Lower lobe of right lung (tissue), 2 donors: ENCODE measurements at regions not wholly inside any gene's neighbourhood (a gene's known extent, or its start where the extent isn't known, plus 50 kb on each side); places are given as distances from the start of the nearest gene placed in this dataset.

Experiments
- ATAC-seq, 2 donors: fragments of 200-7000 bp; cut with Tn5 transposase; one replicate each; pipeline ENCODE4 v1.9.1; 2020 to 2022; ENCODE audit warnings: mild to moderate bottlenecking in 2 of 2, moderate library complexity in 2 of 2
- DNase-seq: peaks from one replicate; pipeline ENCODE4 v3.0.0-alpha.2; 2020
- H3K27ac ChIP-seq: fragments of 200-600 bp; one replicate; pipeline ENCODE4 v1.8.0; 2022
- H3K27me3 ChIP-seq: fragments of 200-600 bp; one replicate; pipeline ENCODE4 v1.8.0; 2022; ENCODE audit warnings: low read depth
- H3K36me3 ChIP-seq: fragments of 200-600 bp; one replicate; pipeline ENCODE4 v1.8.0; 2022; ENCODE audit warnings: mild to moderate bottlenecking
- H3K4me1 ChIP-seq: fragments of 200-600 bp; one replicate; pipeline ENCODE4 v1.8.0; 2022
- H3K4me3 ChIP-seq: fragments of 200-600 bp; one replicate; pipeline ENCODE4 v1.8.0; 2022; ENCODE audit warnings: mild to moderate bottlenecking
- H3K9me3 ChIP-seq: fragments of 200-600 bp; one replicate; pipeline ENCODE4 v1.8.0; 2022
- intact Hi-C: fragments of 100-400 bp; cut with DNase I; formaldehyde crosslinking; loops from one replicate; pipeline ENCODE4 v1.11.0; 2022
- TF ChIP-seq, protein P1 (sequence below): fragments of 200-600 bp; IDR thresholded peaks from one replicate; pipeline ENCODE4 v1.8.0; 2022; ENCODE audit warnings: antibody characterized with exemption, mild to moderate bottlenecking
- donor health status: DM: no; HTN: yes; CAD: no; lungs with severe emphysema.

DNA sequence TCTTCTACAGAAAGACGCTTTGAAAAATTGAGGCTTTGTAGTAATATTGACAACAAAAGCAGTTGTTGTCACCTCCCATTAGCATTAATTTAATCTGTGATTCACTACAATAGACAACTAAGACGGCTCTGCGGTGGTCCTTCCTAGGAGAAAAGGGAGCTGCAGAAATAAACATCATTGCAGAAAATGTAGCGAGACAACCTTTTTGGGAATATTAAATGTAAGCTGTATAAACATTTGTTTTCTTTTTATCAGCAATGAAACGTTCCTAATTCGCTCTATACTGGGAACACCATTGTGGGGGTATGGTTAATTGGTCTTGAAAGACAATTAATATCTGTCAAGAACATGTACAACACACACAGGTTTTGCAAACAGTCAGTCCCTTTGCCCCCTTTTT is 583.3 kb upstream of the TENM3 start:
- Histone ChIP-seq H3K4me3 (no peak overlapping the region), H3K27me3 (no peaks in the 10 kb centered on the region), H3K27ac (no peak overlapping the region), H3K9me3 (no peaks in the 10 kb centered on the region), H3K36me3 (no peaks in the 10 kb centered on the region), H3K4me1 (no peaks in the 10 kb centered on the region)
- intact Hi-C loops: no loop called here
- TF ChIP-seq, protein P1, sequence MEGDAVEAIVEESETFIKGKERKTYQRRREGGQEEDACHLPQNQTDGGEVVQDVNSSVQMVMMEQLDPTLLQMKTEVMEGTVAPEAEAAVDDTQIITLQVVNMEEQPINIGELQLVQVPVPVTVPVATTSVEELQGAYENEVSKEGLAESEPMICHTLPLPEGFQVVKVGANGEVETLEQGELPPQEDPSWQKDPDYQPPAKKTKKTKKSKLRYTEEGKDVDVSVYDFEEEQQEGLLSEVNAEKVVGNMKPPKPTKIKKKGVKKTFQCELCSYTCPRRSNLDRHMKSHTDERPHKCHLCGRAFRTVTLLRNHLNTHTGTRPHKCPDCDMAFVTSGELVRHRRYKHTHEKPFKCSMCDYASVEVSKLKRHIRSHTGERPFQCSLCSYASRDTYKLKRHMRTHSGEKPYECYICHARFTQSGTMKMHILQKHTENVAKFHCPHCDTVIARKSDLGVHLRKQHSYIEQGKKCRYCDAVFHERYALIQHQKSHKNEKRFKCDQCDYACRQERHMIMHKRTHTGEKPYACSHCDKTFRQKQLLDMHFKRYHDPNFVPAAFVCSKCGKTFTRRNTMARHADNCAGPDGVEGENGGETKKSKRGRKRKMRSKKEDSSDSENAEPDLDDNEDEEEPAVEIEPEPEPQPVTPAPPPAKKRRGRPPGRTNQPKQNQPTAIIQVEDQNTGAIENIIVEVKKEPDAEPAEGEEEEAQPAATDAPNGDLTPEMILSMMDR: no peak
- ATAC-seq (no peak), DNase-seq (no peak)

DNA sequence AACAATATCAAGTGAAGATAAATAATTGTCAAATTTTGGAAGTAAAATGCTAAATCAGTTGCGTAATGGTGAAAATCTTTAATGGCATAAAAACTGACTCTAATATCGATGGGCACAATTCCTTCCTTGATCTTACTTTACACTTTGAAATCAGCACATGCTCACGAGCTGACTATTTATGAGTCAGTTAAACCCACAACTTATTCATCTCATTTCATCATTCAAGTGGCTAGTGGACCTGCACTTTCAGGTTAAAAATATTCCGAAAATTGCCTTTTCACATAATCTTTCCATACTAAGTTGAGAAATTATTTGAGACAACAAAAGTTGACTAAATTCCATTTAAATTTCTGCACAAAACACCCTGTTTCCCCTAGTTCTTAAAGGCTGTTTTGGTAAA is 582.1 kb upstream of the TENM3 start:
- no peaks in the 10 kb centered on the region for H3K4me1 ChIP-seq
- ATAC-seq: no peak
- H3K36me3 ChIP-seq: no peaks in the 10 kb centered on the region
- no peaks in the 10 kb centered on the region for H3K27me3 ChIP-seq
- no peaks in the 10 kb centered on the region for H3K9me3 ChIP-seq
- no peak overlapping the region for H3K27ac ChIP-seq
- TF ChIP-seq, protein P1: no peak
- intact Hi-C loops: no loop called here
- H3K4me3 ChIP-seq: no peak overlapping the region
- no peak for DNase-seq

- Histone ChIP-seq H3K27ac (no peak overlapping the region), H3K4me1 (no peaks in the 10 kb centered on the region), H3K9me3 (no peaks in the 10 kb centered on the region), H3K27me3 (no peaks in the 10 kb centered on the region), H3K4me3 (no peak overlapping the region), H3K36me3 (no peaks in the 10 kb centered on the region)
- DNase-seq (no peak), ATAC-seq (no peak)
- intact Hi-C loops: no loop called here
- TF ChIP-seq, protein P1: no peak
Measured at GRCh38 chr4:181661923-181662322, 581.3 kb upstream of the TENM3 start.

DNA sequence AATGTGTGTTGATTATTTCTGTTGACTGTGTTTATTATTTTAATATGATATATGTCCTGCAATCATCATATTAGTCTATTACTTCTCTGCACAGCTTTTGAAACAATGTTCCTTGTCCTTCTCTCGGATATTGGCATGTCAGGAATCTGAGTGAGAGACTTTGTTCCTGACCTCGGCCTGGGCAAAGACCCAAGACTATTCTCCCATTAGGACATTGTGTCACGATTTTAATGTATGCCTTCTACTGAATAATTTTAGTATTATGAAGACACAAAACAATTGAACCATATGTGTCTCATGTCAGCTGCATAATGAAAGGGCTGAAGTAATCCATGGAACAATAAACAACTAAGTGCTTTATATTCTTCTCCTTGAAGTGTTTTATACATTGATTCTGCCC is 580.8 kb upstream of the TENM3 start:
- Histone ChIP-seq H3K4me3 (no peak overlapping the region), H3K9me3 (no peaks in the 10 kb centered on the region), H3K27ac (no peak overlapping the region), H3K27me3 (no peaks in the 10 kb centered on the region), H3K4me1 (no peaks in the 10 kb centered on the region), H3K36me3 (no peaks in the 10 kb centered on the region)
- intact Hi-C loops: no loop called here
- DNase-seq (no peak), ATAC-seq (no peak)
- TF ChIP-seq, protein P1: no peak

GRCh38 chr4:181670506-181670905 is 572.7 kb upstream of the TENM3 start:
- H3K36me3 ChIP-seq: no peaks in the 10 kb centered on the region
- no peaks in the 10 kb centered on the region for H3K27me3 ChIP-seq
- no peak overlapping the region for H3K27ac ChIP-seq
- no peaks in the 10 kb centered on the region for H3K4me1 ChIP-seq
- intact Hi-C loops: no loop called here
- ATAC-seq (no peak), DNase-seq (no peak)
- H3K9me3 ChIP-seq: no peaks in the 10 kb centered on the region
- no peak overlapping the region for H3K4me3 ChIP-seq
- TF ChIP-seq, protein P1: no peak

- TF ChIP-seq, protein P1: no peak
- H3K27me3 ChIP-seq: no peaks in the 10 kb centered on the region
- H3K27ac ChIP-seq: no peak overlapping the region
- intact Hi-C loops: no loop called here
- no peaks in the 10 kb centered on the region for H3K4me1 ChIP-seq
- ATAC-seq (no peak), DNase-seq (no peak)
- no peak overlapping the region for H3K4me3 ChIP-seq
- no peaks in the 10 kb centered on the region for H3K9me3 ChIP-seq
- H3K36me3 ChIP-seq: no peaks in the 10 kb centered on the region
Measured at GRCh38 chr4:181671672-181672071, 571.5 kb upstream of the TENM3 start.
